Panc1 (cell line): ENCODE measurements at regions not wholly inside any gene's neighbourhood (a gene's known extent, or its start where the extent isn't known, plus 50 kb on each side); places are given as distances from the start of the nearest gene placed in this dataset.

Experiments used
- ATAC-seq: fragments of 200-7000 bp; cut with Tn5 transposase; 2 replicates; pipeline ENCODE4 v1.9.1; 2020; ENCODE audit warnings: mild to moderate bottlenecking, moderate library complexity
- BruUV-seq: library from RNA; stranded (reverse); fragments of 400-500 nt; replicated peaks from 2 replicates; lab custom pipeline; 2021; lab: Mats Ljungman, UMichigan
- CTCF ChIA-PET: fragments of 300-600 bp; sonication (Branson Sonifier 250); formaldehyde crosslinking; loops from one replicate; lab custom pipeline; 2022; ENCODE audit warnings: antibody characterized with exemption; lab: Charles Lee
- POLR2A ChIA-PET: fragments of 300-600 bp; sonication (Branson Sonifier 250); formaldehyde crosslinking; loops from one replicate; lab custom pipeline; 2022; ENCODE audit warnings: antibody characterized with exemption; lab: Charles Lee
- DNase-seq: peaks from one replicate; pipeline ENCODE4 v3.0.0-alpha.2; 2010; ENCODE audit warnings: low read depth, low spot score
- H3K27ac ChIP-seq: 2 replicates; pipeline ENCODE4 v1.5.1; 2011; ENCODE audit warnings: mild to moderate bottlenecking, low read length, inconsistent platforms
- H3K27me3 ChIP-seq: fragments of 200-500 bp; sonication (Bioruptor generic); 2 replicates; pipeline ENCODE4 v1.6.0; 2014; ENCODE audit warnings: low read length, inconsistent platforms; ENCODE audit not compliant: control insufficient read depth, insufficient read depth
- H3K36me3 ChIP-seq: fragments of 200-500 bp; sonication (Bioruptor generic); 2 replicates; pipeline ENCODE4 v1.5.1; 2014; ENCODE audit warnings: inconsistent platforms, mild to moderate bottlenecking, low read length, moderate library complexity; ENCODE audit not compliant: control insufficient read depth, insufficient read depth
- H3K4me1 ChIP-seq: 2 replicates; pipeline ENCODE4 v1.5.1; 2011; ENCODE audit warnings: inconsistent platforms, mild to moderate bottlenecking, low read length, moderate library complexity; ENCODE audit not compliant: control insufficient read depth, insufficient read depth
- H3K4me3 ChIP-seq, 2 experiments: 2 replicates each; pipeline ENCODE4 v1.5.1; 2011 to 2012; ENCODE audit warnings: low read depth in 2 of 2, low read length in 2 of 2, mild to moderate bottlenecking in 2 of 2, inconsistent platforms in 1 of 2, moderate library complexity in 1 of 2
- H3K9me3 ChIP-seq: fragments of 200-500 bp; sonication (Bioruptor generic); 2 replicates; pipeline ENCODE4 v1.5.1; 2014; ENCODE audit warnings: low read depth, mild to moderate bottlenecking, inconsistent platforms, low read length, moderate library complexity; ENCODE audit not compliant: control insufficient read depth, insufficient read depth
- POLR2AphosphoS5 ChIP-seq: IDR thresholded peaks from 2 replicates; pipeline ENCODE4 v1.6.1; 2012; ENCODE audit warnings: mild to moderate bottlenecking, low read depth, low read length, moderate library complexity
- REST ChIP-seq, 2 experiments: IDR thresholded peaks; 2 replicates each; pipeline ENCODE4 v1.6.1; 2011 to 2012; ENCODE audit warnings: low read depth in 2 of 2, control low read depth in 1 of 2, low read length in 1 of 2, mild to moderate bottlenecking in 1 of 2, moderate library complexity in 1 of 2; ENCODE audit not compliant: insufficient read depth in 1 of 2
- SIN3A ChIP-seq: IDR thresholded peaks from 2 replicates; pipeline ENCODE4 v1.6.1; 2012; ENCODE audit warnings: low read depth, mild to moderate bottlenecking, low read length, moderate library complexity, borderline replicate concordance; ENCODE audit not compliant: insufficient read depth
- TCF7L2 ChIP-seq: IDR thresholded peaks from 2 replicates; pipeline ENCODE4 v1.6.1; 2011; ENCODE audit warnings: mild to moderate bottlenecking, low read depth, low read length, inconsistent platforms
- in situ Hi-C: cut with HindIII; loops from 2 replicates; pipeline ENCODE4 v1.10.0; 2016; ENCODE audit warnings: low sequenced_read_pairs, low pct_unique_long_range_greater_than_20kb
- intact Hi-C: fragments of 100-400 bp; cut with micrococcal nuclease; formaldehyde crosslinking; loops from one replicate; pipeline ENCODE4 v1.10.0; 2022; ENCODE audit not compliant: unreplicated experiment
- TF ChIP-seq, protein P1 (sequence below): fragments of 450-650 bp; IDR thresholded peaks from 2 replicates; pipeline ENCODE4 v1.5.1; 2017; ENCODE audit warnings: mild to moderate bottlenecking

DNA sequence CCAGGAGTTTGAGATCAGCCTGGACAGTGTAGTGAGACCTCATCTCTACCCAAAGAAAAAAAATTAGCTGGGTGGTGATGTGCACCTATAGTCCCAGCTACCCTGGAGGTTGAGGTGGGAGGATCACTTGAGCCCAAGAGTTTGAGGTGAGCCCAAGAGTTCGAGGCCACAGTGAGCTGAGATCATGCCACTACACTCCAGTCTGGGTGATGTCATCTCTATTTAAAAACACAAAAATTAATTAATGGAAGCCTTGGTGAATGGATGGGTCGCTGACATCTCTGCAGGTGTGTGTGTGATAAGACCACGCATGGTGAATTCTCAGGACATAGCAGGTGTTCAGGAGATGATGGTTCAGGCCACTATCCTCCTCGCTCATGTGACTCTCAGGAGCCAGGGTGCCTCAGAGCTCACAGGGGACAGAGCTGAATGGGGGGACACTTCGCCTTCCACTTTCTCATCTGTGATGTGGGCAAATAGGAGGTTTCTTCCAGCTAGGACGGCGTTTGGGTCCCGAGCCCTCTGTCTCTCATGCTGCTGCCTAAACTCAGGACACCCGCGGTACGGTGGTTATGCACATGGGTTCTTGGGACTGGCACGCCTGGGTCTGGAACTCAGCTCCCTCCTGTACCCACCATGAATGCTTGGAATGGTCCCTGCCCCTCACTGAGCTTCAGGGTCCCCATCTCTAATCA lies 113.4 kb upstream of the ZBTB40 start:
- DNase-seq (no peak), ATAC-seq (no peak)
- BruUV-seq: no TSS peak
- Histone ChIP-seq H3K36me3 (no peaks in the 10 kb centered on the region), H3K9me3 (no peaks in the 10 kb centered on the region), H3K4me3 (no peak overlapping the region), H3K27me3 (peaks cover 2% of the 10 kb centered on the region; the same call in 1 of the 2 replicates), H3K27ac (no peak overlapping the region), H3K4me1 (no peaks in the 10 kb centered on the region)
- TF ChIP-seq REST (IDR thresholded peaks at IDR 0.05; ENCODE audit: insufficient read depth in 1 of 2, low read depth in 2 of 2, low read length in 1 of 2) (no peak), POLR2AphosphoS5 (no peak), TCF7L2 (no peak), SIN3A (no peak)
- TF ChIP-seq, protein P1, sequence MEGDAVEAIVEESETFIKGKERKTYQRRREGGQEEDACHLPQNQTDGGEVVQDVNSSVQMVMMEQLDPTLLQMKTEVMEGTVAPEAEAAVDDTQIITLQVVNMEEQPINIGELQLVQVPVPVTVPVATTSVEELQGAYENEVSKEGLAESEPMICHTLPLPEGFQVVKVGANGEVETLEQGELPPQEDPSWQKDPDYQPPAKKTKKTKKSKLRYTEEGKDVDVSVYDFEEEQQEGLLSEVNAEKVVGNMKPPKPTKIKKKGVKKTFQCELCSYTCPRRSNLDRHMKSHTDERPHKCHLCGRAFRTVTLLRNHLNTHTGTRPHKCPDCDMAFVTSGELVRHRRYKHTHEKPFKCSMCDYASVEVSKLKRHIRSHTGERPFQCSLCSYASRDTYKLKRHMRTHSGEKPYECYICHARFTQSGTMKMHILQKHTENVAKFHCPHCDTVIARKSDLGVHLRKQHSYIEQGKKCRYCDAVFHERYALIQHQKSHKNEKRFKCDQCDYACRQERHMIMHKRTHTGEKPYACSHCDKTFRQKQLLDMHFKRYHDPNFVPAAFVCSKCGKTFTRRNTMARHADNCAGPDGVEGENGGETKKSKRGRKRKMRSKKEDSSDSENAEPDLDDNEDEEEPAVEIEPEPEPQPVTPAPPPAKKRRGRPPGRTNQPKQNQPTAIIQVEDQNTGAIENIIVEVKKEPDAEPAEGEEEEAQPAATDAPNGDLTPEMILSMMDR: no peak
- CTCF ChIA-PET: no interaction called here
- POLR2A ChIA-PET: no interaction called here
- in situ Hi-C loops (no loop called here), intact Hi-C loops (no loop called here)

DNA sequence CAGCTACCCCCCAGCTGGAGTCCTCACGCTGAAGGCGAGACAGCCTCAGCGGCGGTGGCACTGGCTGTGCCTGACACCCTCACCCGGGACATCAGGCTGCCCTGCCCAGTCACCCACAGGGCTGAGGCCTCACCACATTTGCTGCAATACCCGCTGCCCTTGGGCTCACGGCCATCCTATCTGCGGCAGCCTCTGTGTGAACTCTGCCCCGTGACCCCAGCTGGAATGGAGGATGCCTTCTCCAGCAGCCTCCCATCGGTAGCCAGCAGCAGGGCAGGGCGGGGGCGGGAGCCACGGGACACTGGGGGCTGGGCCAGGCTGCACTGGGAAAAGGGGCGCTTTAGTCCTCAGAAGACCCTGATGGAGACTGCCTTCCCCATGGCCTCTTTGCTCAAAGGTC lies 112.4 kb upstream of the ZBTB40 start:
- ATAC-seq: no peak
- CTCF ChIA-PET: no interaction called here

More for the DNA sequence above, 112.4 kb upstream of the ZBTB40 start:
- Histone ChIP-seq H3K27me3 (peaks cover under 1% of the 10 kb centered on the region; the same call in 1 of the 2 replicates), H3K36me3 (no peaks in the 10 kb centered on the region), H3K4me3 (no peak overlapping the region), H3K4me1 (no peaks in the 10 kb centered on the region), H3K9me3 (no peaks in the 10 kb centered on the region), H3K27ac (no peak overlapping the region)
- TF ChIP-seq POLR2AphosphoS5 (no peak), SIN3A (no peak), REST (IDR thresholded peaks at IDR 0.05; ENCODE audit: insufficient read depth in 1 of 2, low read depth in 2 of 2, low read length in 1 of 2) (no peak), TCF7L2 (no peak)
- TF ChIP-seq, protein P1: no peak
- no peak for DNase-seq
- intact Hi-C loops: no loop called here
- POLR2A ChIA-PET: no interaction called here
- BruUV-seq: no TSS peak
- in situ Hi-C loops: no loop called here
